ENCODE measurements at regions not wholly inside any gene's neighbourhood (a gene's known extent, or its start where the extent isn't known, plus 50 kb on each side); places are given as distances from the start of the nearest gene placed in this dataset.

DNA sequence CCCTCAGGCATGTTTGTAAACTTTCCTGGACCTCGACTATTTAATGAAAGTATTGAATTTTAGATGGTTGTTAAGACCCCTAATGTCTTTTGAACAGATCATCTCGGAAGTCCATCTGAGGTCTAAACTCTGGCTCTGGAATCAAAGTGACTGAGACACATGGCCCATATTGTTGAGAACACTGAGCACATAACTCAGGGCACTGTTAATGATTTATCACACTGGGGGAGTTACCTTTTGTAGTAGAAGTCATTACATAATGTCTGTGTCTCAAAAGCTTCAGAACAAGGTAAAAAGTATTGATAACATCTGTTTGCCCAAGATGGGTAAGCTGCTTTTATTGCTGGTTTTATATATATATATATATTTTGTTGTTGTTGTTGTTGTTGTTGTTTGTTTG lies 103.4 kb upstream of the HS3ST1 start:
- no peaks in the 10 kb centered on the region for H3K27me3 ChIP-seq (replicated peaks; ENCODE audit: insufficient read depth, low read depth, low read length, poor library complexity)
- no peak overlapping the region for H3K4me3 ChIP-seq (ENCODE audit: low read depth, low read length, poor library complexity, severe bottlenecking)
- TF ChIP-seq, protein P1, sequence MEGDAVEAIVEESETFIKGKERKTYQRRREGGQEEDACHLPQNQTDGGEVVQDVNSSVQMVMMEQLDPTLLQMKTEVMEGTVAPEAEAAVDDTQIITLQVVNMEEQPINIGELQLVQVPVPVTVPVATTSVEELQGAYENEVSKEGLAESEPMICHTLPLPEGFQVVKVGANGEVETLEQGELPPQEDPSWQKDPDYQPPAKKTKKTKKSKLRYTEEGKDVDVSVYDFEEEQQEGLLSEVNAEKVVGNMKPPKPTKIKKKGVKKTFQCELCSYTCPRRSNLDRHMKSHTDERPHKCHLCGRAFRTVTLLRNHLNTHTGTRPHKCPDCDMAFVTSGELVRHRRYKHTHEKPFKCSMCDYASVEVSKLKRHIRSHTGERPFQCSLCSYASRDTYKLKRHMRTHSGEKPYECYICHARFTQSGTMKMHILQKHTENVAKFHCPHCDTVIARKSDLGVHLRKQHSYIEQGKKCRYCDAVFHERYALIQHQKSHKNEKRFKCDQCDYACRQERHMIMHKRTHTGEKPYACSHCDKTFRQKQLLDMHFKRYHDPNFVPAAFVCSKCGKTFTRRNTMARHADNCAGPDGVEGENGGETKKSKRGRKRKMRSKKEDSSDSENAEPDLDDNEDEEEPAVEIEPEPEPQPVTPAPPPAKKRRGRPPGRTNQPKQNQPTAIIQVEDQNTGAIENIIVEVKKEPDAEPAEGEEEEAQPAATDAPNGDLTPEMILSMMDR (conservative IDR thresholded peaks at IDR 0.05; ENCODE audit: low read depth, low read length) = no peak
- no peak for TF ChIP-seq EZH2 (IDR thresholded peaks at IDR 0.05; ENCODE audit: borderline replicate concordance, low read depth, low read length, poor library complexity, severe bottlenecking)
- ChIA-PET POLR2A (ENCODE audit: low non-redundant PET) (no interaction called here), CTCF (no interaction called here)
- DNase-seq (ENCODE audit: low spot score) = no peak
- peaks cover 19% of the 10 kb centered on the region for H3K9me3 ChIP-seq (ENCODE audit: low read depth, low read length, poor library complexity, severe bottlenecking)
- intact Hi-C loops (cut with micrococcal nuclease; ENCODE audit: unreplicated experiment) = no loop called here
- no TSS peak for BruUV-seq (replicated peaks)
- H3K36me3 ChIP-seq (ENCODE audit: insufficient read depth, low read length, poor library complexity, severe bottlenecking) = no peaks in the 10 kb centered on the region
- no peaks in the 10 kb centered on the region for H3K4me1 ChIP-seq (ENCODE audit: insufficient read depth, low read length, poor library complexity, severe bottlenecking)
- H3K27ac ChIP-seq (ENCODE audit: low read depth, low read length, poor library complexity, severe bottlenecking) = no peak overlapping the region

DNA sequence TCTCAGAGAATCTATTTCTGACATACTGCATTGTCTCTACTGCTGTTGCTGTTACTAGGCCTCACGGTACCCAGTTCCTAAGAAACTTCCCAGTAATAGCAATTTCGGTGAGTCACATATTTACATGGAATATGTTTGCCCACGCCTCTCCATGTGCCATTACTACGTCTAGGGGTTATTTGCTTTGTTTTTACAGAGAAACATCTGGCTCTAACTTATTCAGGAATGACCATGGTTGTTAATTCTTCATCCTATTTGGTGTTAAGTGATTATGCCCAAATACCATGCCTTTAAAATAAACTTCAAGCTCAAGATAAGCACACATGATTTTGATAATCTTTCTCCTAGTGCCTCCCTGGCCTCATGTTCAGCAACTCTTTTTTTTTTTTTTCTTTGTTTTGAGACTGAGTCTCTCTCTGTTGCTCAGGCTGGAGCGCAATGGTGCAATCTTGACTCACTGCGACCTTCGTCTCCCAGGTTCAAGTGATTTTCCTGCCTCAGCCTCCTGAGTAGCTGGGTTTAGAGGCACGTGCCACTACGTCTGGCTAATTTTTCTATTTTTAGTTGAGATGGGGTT lies 101.0 kb upstream of the HS3ST1 start:
- BruUV-seq (replicated peaks) = no TSS peak
- intact Hi-C loops (cut with micrococcal nuclease; ENCODE audit: unreplicated experiment) = no loop called here
- H3K4me1 ChIP-seq (ENCODE audit: insufficient read depth, low read length, poor library complexity, severe bottlenecking) = no peaks in the 10 kb centered on the region
- H3K4me3 ChIP-seq (ENCODE audit: low read depth, low read length, poor library complexity, severe bottlenecking) = no peak overlapping the region
- ChIA-PET POLR2A (ENCODE audit: low non-redundant PET) (no interaction called here), CTCF (no interaction called here)
- DNase-seq (ENCODE audit: low spot score) = no peak
- H3K27ac ChIP-seq (ENCODE audit: low read depth, low read length, poor library complexity, severe bottlenecking) = no peak overlapping the region
- TF ChIP-seq EZH2 (IDR thresholded peaks at IDR 0.05; ENCODE audit: borderline replicate concordance, low read depth, low read length, poor library complexity, severe bottlenecking) = no peak
- H3K27me3 ChIP-seq (replicated peaks; ENCODE audit: insufficient read depth, low read depth, low read length, poor library complexity) = no peaks in the 10 kb centered on the region
- H3K9me3 ChIP-seq (ENCODE audit: low read depth, low read length, poor library complexity, severe bottlenecking) = peaks cover 33% of the 10 kb centered on the region
- H3K36me3 ChIP-seq (ENCODE audit: insufficient read depth, low read length, poor library complexity, severe bottlenecking) = no peaks in the 10 kb centered on the region

DNA sequence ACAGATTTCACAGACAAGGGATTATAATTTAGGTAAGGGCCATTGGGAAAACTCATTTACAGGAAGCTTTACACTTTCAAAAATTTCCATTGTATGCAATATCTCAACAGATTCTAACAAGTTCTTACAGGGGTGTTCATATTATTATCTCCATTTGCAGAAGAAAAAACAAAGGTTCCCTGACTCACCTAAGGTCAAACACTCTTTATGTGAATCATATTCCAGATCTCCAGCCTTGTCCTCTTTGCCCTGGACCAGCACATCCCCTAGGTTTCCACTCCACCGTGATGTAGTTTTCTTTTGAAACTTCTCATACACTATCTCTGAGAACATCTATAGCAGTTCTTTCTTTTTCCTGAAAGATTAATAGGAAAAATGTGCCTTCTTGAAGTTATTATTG lies 96.4 kb upstream of the HS3ST1 start:
- no peaks in the 10 kb centered on the region for H3K4me1 ChIP-seq (ENCODE audit: insufficient read depth, low read length, poor library complexity, severe bottlenecking)
- peaks cover 35% of the 10 kb centered on the region for H3K9me3 ChIP-seq (ENCODE audit: low read depth, low read length, poor library complexity, severe bottlenecking)
- no peaks in the 10 kb centered on the region for H3K36me3 ChIP-seq (ENCODE audit: insufficient read depth, low read length, poor library complexity, severe bottlenecking)
- no peak overlapping the region for H3K27ac ChIP-seq (ENCODE audit: low read depth, low read length, poor library complexity, severe bottlenecking)
- no peak overlapping the region for H3K4me3 ChIP-seq (ENCODE audit: low read depth, low read length, poor library complexity, severe bottlenecking)
- ChIA-PET CTCF (no interaction called here), POLR2A (ENCODE audit: low non-redundant PET) (no interaction called here)
- no peaks in the 10 kb centered on the region for H3K27me3 ChIP-seq (replicated peaks; ENCODE audit: insufficient read depth, low read depth, low read length, poor library complexity)
- BruUV-seq (replicated peaks) = no TSS peak
- intact Hi-C loops (cut with micrococcal nuclease; ENCODE audit: unreplicated experiment) = no loop called here
- TF ChIP-seq, protein P1 (conservative IDR thresholded peaks at IDR 0.05; ENCODE audit: low read depth, low read length) = no peak
- TF ChIP-seq EZH2 (IDR thresholded peaks at IDR 0.05; ENCODE audit: borderline replicate concordance, low read depth, low read length, poor library complexity, severe bottlenecking) = no peak
- no peak for DNase-seq (ENCODE audit: low spot score)

DNA sequence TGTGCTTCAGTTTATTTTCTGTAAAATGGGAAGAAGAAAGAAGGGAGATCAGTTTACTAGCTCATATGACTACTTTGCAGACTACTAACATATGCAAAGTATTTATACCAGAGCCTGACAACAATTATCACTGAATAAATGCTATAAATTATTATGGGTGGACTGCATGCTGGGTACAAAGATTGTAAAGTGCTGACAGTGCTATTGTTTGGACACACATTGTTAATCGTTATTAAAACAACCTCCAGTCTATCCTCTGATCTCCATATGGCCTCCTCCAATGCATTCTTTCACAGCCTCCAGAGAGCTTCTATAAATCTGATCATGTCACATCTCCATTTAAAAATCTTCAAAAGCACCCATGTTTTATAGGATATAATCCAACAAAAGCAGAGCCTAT lies 90.1 kb upstream of the HS3ST1 start:
- no peak for TF ChIP-seq EZH2 (IDR thresholded peaks at IDR 0.05; ENCODE audit: borderline replicate concordance, low read depth, low read length, poor library complexity, severe bottlenecking)
- TF ChIP-seq, protein P1 (conservative IDR thresholded peaks at IDR 0.05; ENCODE audit: low read depth, low read length) = no peak
- intact Hi-C loops (cut with micrococcal nuclease; ENCODE audit: unreplicated experiment) = no loop called here
- H3K4me1 ChIP-seq (ENCODE audit: insufficient read depth, low read length, poor library complexity, severe bottlenecking) = no peaks in the 10 kb centered on the region
- H3K36me3 ChIP-seq (ENCODE audit: insufficient read depth, low read length, poor library complexity, severe bottlenecking) = no peaks in the 10 kb centered on the region
- no peaks in the 10 kb centered on the region for H3K27me3 ChIP-seq (replicated peaks; ENCODE audit: insufficient read depth, low read depth, low read length, poor library complexity)
- ChIA-PET POLR2A (ENCODE audit: low non-redundant PET) (no interaction called here), CTCF (no interaction called here)
- H3K9me3 ChIP-seq (ENCODE audit: low read depth, low read length, poor library complexity, severe bottlenecking) = peaks cover 21% of the 10 kb centered on the region
- no TSS peak for BruUV-seq (replicated peaks)
- no peak overlapping the region for H3K27ac ChIP-seq (ENCODE audit: low read depth, low read length, poor library complexity, severe bottlenecking)
- no peak for DNase-seq (ENCODE audit: low spot score)
- H3K4me3 ChIP-seq (ENCODE audit: low read depth, low read length, poor library complexity, severe bottlenecking) = no peak overlapping the region

Data from A673 (cell line).